ENCODE measurements at regions not wholly inside any gene's neighbourhood (a gene's known extent, or its start where the extent isn't known, plus 50 kb on each side); places are given as distances from the start of the nearest gene placed in this dataset.

DNA sequence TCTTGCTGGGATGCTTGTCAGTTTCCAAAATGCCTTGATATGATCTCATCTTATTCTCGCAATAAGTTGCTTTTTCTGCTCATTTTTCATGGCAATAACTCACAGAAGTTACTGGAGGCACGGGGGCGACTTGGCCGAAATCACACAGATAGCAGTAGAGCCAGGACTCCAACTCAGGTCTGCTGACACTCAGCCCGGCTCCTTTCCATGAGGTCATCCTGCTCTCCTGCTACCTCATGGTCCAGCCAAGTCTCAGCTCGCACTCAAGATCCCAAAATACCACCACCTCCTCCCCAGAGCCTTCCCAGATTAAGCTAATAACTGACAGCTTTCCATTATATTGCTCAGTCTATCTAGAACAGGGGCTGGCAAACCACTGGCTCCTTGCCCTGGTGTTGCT lies 269.5 kb downstream of the MAP2K4 start:
- no peak for DNase-seq (ENCODE audit: low read depth)

DNA sequence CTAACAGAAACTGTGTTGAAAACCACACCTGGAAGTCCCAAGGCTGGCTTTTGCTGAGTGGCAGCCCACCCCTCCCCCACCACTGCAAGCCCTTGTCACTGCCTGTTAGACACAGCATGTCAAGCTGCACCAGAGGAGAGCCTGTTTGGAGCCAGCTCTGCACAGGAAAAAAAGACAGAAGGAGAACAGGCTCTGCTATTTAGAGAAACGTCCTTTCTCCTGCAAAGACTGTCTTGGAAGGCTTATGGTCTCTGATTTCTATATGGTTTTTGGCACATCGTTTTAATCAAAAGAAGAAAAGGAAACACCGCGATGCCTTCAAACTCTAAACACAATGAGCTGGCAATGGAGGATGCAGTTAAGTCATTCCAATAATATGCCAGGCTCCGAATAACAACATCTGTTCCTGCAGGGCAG lies 275.5 kb downstream of the MAP2K4 start:
- DNase-seq (ENCODE audit: low read depth), result no peak

DNA sequence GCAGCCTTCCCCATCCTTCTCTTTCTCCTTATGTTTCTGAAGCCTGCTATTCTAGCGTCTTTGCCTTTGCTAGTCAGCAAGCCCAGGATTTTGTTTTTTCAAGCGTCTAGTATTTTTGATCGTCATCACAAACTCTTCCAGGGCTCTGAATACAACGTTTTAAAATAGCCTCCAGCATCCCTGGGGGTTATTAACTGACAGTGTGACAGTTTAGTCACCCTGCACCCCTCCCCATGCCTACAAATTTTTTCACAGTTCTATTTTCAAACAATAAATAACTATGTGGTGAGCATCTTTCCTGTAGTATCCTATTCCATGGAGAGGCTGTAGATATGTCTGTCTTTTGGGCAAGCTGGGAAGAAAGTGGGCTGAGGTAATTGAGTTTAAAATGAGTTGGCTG lies 280.9 kb downstream of the MAP2K4 start:
- no peak for DNase-seq (ENCODE audit: low read depth)

DNA sequence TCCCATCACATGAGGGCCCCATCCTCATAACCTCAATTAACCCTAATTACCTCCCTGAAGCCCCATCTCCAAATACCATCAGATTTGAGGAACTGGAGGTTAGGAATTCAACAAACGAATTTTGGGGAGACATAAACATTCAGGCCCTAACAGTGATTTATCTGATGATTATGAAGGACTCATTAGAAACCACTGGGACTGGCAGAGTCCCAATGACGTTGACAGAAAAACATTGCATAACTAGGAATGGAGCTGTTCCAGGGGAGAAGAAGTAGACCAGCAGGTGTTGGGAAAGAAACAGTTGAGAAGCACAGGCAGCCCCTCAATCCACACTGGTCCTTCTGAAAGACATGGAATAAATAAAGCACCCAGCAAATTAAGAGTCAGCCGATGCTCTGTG lies 282.0 kb downstream of the MAP2K4 start:
- no peak for DNase-seq (ENCODE audit: low read depth)

DNA sequence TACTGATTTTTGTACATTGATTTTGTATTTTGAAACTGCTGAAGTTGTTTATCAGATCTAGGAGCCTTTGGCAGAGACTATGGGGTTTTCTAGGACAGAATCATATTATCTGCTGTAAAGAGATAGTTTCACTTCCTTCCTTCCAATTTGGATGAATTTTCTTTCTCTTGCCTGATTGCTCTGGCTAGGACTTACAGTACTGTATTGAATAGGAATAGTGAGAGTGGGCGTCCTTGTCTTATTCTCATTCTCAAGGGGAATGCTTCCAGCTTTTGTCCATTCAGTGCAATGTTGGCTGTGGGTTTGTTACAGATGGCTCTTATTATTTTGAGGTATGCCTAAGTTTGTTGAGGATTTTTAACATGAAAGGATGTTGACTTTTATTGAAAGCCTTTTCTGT lies 290.1 kb downstream of the MAP2K4 start:
- DNase-seq (ENCODE audit: low read depth), result no peak

DNA sequence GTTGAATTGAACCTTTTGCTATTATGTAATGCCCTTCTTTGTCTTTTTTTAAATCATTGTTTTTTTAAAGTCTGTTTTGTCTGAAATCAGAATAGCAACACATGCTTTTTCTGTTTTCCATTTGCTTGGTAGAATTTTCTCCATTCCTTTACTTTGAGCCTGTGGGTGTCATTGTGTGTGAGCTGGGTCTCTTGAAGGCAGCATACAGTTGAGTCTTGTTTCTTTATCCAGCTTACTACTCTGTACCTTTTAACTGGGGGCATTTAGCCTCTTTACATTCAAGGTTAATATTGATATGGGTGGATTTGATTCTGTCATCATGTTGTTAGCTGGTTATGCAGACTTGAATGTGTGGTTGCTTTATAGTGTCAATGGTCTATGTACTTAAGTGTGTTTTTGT lies 292.0 kb downstream of the MAP2K4 start:
- no peak for DNase-seq (ENCODE audit: low read depth)

DNA sequence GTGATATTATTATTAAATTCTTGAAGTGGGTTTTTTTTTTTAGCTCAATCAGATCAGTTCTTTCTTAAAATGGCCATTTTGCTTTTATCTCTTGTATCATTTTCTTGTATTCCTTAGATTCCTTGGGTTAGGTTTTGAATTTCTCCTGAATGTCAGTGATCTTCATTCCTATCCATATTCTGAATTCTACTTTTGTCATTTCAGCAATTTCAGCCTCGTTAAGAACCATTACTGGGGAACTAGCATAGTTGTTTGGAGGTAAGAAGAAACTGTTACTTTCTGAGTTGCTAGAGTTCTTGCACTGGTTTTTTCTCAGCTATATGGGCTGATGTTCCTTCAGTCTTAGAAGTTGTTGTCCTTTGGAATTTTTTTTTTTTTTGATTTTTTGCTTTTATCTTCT lies 293.1 kb downstream of the MAP2K4 start:
- no peak for DNase-seq (ENCODE audit: low read depth)

DNA sequence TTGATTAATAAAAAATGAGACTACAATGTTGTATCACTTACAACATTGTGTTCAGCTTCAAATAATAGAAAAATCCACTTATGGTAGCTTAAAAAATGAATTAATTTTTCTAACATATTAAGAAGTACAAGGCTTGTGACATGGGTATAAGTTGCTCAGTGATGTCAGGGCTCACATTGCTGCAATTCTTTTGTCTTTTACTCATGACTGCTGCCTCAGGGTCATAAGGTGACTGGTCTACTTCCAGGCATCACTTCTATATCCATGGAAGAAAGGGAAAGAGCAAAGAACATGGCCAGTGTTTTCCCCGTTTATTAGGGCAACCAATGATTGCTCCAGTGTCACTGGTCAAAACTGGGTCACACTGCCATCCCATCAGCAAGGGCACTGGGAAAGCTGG lies 295.3 kb downstream of the MAP2K4 start:
- DNase-seq (ENCODE audit: low read depth), result no peak

DNA sequence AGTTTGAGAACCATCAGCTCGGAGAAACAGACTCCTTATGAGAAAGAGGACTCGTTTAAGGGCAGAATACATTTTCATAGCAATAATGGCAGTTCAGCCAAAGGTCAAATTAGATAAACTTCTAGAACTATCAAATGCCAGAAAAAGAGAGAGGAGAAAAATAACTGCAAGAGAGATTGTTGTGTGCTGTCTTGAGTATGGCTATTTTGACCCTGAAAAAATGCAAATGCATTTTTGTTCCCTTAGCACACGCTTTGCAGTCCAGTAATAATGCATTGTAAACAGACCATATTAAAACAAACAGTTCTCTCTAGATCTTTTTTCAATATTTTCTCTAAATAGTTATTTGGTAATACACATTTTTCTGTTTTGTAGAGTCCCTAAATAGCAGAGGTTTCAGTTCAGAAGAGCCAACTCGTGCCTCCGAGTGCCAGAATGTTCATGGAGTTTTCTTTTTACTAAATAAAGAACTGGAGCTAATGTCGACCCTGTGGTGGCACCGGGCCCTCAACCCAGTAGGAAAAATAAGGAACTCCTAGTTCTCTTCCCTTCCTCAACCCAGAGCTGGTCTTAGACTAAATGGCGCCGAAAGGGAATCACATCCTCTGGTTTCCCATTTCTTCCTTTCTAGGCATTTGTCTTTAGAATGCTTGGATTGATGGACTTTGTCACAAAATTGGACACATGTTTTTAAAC lies 298.0 kb downstream of the MAP2K4 start:
- no peak for DNase-seq (ENCODE audit: low read depth)

DNA sequence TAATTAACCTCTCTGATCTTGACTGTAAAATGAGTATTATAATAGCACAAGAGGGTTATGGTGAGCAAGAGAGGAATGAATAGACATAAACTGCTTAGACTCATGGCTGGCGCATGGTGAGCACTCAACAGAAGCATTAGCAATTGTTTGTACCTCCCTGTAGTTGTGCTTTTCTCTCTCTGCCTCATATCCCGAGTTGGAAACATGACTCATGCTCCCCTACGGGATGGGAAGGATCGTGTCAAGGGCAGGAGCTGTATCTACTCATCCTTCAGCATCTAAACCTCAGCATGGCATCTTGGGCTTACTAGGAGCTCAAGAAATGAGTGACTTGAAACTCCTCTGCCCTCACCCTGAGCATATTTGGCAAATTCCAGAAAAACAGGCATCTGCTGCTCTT lies 299.6 kb downstream of the MAP2K4 start:
- DNase-seq (ENCODE audit: low read depth), result no peak

DNA sequence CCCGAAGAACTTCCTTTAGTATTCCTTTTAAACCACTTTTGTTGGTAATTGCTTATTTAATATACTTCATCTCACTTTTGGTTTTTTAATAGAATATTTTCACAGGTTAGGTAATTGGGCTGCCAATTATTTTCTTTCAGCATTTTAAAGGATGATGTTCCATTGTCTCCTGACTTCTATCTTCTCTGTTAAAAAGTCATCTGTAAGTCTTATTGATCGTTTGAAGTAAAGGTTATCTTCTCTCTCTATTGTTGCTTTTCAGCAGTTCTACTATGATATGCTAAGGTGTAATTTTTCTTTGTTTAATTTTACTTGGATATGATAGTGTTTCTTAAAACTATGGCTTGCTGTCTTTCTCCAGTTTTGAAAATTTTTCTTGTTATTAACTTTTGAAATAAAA lies 307.5 kb downstream of the MAP2K4 start:
- DNase-seq (ENCODE audit: low read depth), result no peak

DNA sequence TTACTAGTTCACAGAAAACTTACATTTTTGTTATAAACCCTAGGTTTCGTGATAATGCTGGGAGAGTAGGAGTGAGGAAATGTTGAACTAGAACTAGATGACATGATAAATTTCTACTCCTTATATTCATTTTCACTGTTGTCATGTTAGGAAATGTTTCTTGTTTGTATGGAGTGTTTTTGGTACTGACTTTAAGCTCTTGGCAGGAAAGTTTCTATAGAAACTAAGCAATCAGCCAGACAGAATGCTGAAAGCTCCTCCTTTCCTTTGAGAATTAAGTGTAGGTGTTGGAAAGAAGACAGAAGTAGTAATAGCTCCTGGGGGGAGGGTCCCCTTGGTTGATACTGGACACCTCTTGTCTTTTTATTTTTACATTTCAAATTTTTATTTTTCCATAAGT lies 309.8 kb downstream of the MAP2K4 start:
- no peak for DNase-seq (ENCODE audit: low read depth)

DNA sequence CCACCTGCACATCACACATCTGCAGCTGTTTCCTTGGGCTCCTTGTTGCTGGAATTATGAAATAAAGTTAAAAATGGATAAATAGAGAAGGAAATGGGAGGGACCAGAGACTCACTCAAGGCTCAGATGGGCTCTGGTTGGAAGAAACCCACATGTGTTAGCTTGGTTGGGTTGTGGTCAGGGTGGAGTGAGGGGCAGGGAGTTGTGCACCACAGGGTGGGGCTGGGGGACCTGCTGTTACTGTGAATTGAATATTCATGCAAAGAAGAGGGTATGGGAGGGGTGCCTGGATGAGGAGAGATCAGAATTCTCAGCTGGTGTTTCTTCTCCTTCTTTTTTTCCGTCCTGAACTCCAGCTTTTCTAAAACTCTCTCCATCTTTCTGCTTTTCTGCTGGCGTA lies 320.7 kb downstream of the MAP2K4 start:
- no peak for DNase-seq (ENCODE audit: low read depth)

DNA sequence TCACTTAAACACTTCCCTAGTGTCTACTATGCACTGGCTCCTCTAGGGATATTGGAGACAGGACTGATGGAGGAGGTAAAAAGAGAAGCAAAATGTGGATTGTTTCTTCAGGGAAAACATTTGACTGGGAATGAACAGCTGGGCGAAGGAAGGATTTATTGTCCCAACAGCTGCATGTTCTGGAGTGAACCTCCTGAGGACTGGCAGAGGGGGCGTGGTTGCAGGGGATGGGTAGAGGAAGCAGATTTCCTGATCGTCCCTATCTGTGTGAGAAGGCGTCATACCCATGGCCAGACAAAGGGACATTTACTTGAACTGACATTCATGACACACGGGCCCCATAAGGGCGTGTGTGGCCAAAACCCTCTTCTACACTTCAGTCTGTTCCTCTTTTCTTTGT lies 321.5 kb downstream of the MAP2K4 start:
- no peak for DNase-seq (ENCODE audit: low read depth)

DNA sequence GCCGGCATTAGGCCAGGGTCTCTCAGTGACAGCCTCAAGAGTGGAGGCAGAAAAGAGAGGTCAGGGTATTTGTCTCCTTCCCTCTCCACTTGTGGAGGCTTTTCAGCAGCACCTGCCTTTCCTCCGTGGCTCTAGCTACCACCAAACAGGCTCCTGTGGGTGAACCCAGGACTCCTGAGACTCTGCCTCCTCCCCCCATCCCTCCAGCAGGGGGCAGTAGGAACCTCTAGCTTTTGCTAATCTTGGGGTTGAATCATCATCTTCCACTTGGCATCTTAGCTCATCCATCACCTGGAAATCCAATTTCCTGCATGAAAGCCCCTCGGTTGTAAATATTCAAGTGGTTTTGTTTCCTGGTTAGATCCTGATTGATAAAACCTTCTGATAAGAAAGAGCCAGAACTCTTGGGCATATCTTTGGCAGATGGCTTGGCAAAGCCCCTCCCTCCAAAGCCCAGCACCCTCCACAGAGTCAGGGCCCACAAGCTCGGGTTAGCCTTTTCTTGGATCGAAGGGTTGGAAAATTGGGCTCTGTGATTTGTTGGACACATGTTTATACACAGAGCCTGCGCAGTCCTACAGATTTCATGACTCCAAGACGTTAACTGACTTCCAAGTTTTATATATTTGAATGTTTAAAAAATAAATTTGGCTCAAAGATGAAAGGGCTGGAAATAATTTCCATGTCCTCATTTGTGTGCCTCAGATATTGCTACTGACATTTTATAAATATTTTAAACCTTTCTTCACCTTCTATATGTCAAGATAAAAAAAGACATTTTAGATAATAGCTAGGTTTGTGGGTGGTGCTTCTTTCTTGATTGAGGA lies 322.1 kb downstream of the MAP2K4 start:
- peak; percentile 0 for DNase-seq (ENCODE audit: low read depth)

DNA sequence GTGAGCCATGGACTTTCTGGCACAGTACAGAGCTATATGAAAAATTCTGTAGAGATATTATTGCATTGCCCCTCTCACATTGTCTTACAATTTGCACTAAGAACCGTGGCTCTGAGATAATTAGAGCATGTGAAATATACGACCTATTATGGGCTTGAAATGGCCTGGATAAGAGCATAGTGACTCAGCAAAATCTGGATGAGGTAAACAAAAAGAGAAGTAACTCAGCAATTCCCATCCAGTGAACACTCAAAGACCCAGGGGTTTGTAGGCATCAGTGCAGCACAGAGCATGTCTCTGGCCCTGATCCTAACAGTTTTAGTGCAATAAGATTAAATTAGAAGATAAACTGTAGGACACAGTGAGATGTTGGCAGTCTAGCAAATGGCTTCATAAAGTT lies 317.2 kb upstream of the MYOCD start:
- no peak for DNase-seq (ENCODE audit: low read depth)

DNA sequence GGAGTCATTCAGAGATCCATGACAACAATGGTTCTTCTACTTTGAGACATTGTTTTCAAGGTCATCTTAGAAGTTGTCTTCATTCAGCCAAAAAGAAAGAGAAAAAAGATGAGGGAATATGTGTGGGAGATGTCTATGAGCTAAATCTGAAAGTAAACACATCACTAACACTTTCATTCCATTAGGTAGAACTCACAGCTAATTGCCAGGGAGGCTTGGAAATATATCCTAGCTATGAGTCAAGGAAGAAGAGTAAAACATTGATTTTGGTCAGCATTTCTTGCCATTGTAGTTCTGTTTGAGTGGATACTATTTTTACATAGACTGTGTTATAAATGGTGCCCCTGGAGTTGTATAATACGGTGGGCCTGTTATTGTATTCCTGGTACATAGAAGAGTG lies 316.4 kb upstream of the MYOCD start:
- no peak for DNase-seq (ENCODE audit: low read depth)

DNA sequence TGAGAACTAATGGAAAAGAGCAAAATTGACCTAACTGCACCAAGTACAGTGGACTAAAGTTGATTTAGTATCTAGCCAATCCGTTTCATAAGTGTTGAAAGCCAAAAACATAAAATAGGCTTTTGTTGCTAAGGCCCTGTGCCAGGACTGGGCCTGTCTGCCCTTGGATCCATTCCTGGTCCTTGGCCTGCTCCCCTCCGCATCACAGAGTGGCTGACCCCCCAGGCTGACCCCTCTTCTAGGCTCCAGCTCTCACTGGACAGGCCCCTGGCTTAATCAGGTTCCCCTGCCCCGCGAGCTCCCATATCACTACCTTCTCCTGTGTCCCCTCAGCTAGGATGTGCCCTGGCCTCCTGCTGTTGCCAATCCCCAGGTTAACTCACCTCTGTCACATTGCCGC lies 313.6 kb upstream of the MYOCD start:
- DNase-seq (ENCODE audit: low read depth), result no peak

DNA sequence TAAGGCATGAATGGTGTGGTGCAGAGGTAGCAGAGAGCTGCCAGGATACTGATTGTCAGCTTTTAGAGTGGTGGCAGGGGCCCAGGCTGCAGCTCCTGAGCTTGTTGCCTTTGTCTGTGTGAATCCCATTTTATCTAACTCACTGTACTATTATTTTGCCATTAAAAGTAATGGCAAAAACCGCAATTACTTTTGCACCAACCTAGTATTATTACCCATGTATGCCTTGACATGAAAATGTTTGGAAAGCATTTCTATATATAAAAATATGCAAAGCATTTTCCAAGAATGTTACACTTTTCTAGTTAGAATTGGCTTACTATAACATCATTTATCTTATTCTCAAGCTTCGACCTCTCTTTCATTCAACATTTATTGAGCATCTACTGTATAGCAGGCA lies 308.1 kb upstream of the MYOCD start:
- DNase-seq (ENCODE audit: low read depth), result no peak

DNA sequence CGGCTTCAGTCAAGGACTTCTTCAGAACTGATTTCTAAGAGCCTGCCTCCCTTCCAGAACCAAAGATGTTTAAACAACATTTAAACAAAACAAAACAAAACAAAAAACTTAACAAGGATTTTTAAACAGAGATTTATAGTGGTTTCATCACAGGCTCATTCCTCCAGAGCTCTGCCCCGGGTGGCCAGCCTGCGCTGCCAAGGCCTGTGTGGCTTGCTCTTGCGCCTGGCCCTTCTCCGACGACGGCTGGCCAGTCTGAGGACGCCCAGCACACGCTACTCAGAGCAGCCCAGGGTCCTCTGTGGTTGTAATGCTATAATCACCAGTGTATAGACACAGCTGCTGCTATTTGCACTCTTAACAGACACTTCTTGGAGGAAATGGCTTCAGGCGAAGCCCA lies 307.2 kb upstream of the MYOCD start:
- DNase-seq (ENCODE audit: low read depth), result no peak

DNA sequence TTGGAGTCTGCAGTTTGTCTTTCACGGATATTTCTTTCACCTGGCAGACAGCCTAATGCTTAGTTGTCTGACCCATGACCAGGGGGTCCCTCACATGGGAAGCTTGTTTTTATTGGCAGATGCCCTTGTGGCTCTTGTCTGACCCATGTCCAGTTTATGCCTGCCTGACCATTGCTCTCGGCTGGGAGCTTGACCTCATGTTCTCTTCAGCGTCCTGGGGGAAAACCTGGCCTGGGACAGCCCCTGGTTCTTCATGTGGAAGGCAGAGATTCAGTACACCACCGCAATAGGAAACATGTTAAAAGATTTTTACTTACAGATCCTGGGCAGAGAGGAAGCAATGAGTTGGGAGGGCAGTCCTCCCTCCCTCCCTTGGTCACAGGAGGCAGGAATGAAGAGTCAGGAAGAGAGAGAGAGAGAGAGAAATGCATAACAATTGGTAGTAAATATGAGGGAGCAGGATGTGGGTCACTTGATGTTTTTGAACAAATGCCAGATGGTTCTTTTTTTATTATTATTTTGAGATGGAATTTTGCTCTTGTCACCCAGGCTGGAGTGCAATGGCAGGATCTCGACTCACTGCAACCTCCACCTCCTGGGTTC lies 302.7 kb upstream of the MYOCD start:
- DNase-seq (ENCODE audit: low read depth), result no peak

DNA sequence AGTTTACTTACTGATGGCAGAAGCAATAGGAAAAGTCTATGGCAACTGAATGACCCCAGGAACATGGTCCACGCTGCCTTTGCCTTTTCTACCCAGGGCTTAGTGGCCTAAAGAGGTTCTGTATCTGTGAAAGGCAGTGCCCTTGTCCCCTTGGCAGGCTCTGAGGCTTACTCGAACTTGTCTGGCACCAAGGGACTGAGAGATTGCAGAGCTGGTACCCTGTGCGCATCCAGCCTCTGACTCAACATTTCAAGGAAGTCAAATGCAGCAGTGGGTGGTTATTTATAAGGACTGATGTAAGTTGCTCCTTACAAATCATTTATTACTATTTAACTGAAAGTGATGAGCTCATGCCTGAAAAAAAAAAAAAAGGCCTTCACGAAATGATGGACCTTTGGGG lies 299.9 kb upstream of the MYOCD start:
- no peak for DNase-seq (ENCODE audit: low read depth)

DNA sequence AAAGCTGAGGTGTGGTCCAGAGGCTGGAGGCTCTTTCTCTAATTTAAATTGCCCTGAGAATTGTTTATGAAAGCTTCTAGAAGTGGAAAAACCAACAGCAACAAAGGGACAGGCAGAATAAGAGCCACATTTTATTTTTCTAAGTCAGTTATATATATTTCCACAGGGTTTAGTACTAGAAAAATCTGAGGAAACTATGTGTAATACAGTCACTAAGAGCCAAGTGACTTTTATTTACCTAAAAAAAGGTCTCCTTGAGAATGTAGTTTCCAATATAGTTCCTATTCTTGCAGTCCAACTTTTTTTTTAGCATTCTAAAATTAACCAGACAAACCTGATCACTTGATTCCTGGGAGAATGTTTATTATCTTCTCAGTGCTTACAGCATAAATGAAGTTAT lies 296.6 kb upstream of the MYOCD start:
- no peak for DNase-seq (ENCODE audit: low read depth)

DNA sequence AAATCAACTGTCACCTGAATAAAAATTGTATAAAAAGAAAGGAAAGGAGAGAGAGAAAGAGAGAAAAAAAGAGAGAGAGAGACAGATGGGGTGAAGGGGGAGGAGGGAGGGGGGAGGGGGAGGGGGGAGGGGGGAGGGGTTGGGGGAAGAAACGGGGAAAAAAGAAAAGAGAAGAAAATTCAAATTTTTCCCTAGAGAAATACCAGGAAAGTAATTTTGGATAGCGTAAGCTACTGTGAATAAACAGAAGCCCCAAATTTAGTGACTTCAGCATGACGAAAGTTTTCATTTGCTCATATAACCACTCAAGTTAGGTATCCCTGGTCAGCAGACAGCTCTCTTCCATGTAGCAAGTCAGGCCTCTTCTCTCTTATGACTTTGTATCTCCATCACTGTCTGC lies 289.4 kb upstream of the MYOCD start:
- no peak for DNase-seq (ENCODE audit: low read depth)

Measured in activated T-cell treated with anti-CD3 and anti-CD28 coated beads for 48 hours (primary cell).